ENCODE measurements at regions not wholly inside any gene's neighbourhood (a gene's known extent, or its start where the extent isn't known, plus 50 kb on each side); places are given as distances from the start of the nearest gene placed in this dataset.

DNA sequence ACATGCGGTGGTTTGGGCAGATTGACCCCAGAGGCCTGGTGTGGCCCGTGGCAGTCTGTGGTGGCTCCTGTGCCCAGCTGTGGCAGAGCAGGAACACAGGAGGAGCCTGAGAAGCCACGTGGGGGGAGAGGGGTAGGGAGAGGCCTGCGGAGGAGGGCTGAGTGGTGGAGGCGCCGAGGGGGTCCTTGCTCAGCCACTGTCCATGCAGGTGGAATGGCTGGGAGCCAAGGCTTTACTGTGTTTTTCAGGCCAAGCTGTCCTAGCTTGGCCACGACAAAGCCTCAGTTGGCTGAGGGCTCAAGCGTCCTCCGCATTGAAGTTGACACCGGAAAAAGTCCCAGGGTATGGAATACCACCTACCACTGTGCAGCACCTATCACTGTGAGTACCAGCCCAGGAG, 107.0 kb downstream of the VEGFA start (continued):
- TF ChIP-seq MXD4 (CRISPR knock-in tag; IDR thresholded peaks at IDR 0.05), result no peak
- no peak for TF ChIP-seq SP1 (IDR thresholded peaks at IDR 0.05)
- TF ChIP-seq SP1 (CRISPR knock-in tag; IDR thresholded peaks at IDR 0.05), result no peak
- no peak for TF ChIP-seq ZNF484 (CRISPR knock-in tag; IDR thresholded peaks at IDR 0.05; ENCODE audit: borderline replicate concordance, low read depth)

- in situ Hi-C loops (cut with HindIII; ENCODE audit: extremely low pct_ligation_motif_present, low pct_unique_long_range_greater_than_20kb) (no loop called here), intact Hi-C loops (cut with micrococcal nuclease; ENCODE audit: unreplicated experiment) (no loop called here)
- peaks cover 55% of the 10 kb centered on the region for H3K4me1 ChIP-seq (ENCODE audit: insufficient read depth, low read length)
- BruUV-seq (replicated peaks), result no TSS peak
- peaks cover 8 to 57% of the 10 kb centered on the region in 2 experiments; a peak in 4 of 5 replicates for H3K27me3 ChIP-seq (ENCODE audit: control insufficient read depth in 1 of 2, insufficient read depth in 2 of 2, low read length in 2 of 2)
- H3K36me3 ChIP-seq (replicated peaks in 1 of 2; ENCODE audit: control insufficient read depth in 1 of 2, insufficient read depth in 2 of 2, low read length in 2 of 2), result no peaks in the 10 kb centered on the region
- 55% methylated on average over 4 of the region's 4 CpGs for WGBS (ENCODE audit: low lambda C conversion rate)
- no peak overlapping the region for H3K4me2 ChIP-seq (ENCODE audit: low read depth, low read length)
- H3K9me3 ChIP-seq (ENCODE audit: low read length), result no peaks in the 10 kb centered on the region
- DNase-seq (ENCODE audit: low spot score) (no peak), FAIRE-seq (no peak), ATAC-seq (no peak)
- no peaks in the 10 kb centered on the region for H3K79me2 ChIP-seq (ENCODE audit: insufficient read depth, low read length)
- no peak overlapping the region for H3K27ac ChIP-seq (ENCODE audit: extremely low read length, insufficient read depth, low read length)
- POLR2A ChIA-PET, result no interaction called here
- H2AFZ ChIP-seq (ENCODE audit: low read length), result no peak overlapping the region
- CTCF ChIA-PET (ENCODE audit: low intra/inter-chr PET ratio, low total read pairs), result no interaction called here
- no peak overlapping the region for H3K9ac ChIP-seq (ENCODE audit: insufficient read depth, low read depth, low read length)
- H3K4me3 ChIP-seq (replicated peaks in 1 of 3; ENCODE audit: insufficient read depth in 1 of 3, low read depth in 2 of 3, low read length in 3 of 3), result no peak overlapping the region
- H4K20me1 ChIP-seq (ENCODE audit: insufficient read depth, low read length), result no peaks in the 10 kb centered on the region
- TF ChIP-seq GTF2F1 (IDR thresholded peaks at IDR 0.05; ENCODE audit: low read length) (no peak), ZNF292 (CRISPR knock-in tag; IDR thresholded peaks at IDR 0.05; ENCODE audit: borderline replicate concordance, low read depth) (no peak), RXRB (CRISPR knock-in tag; IDR thresholded peaks at IDR 0.05; ENCODE audit: borderline replicate concordance) (no peak), IKZF5 (CRISPR knock-in tag; IDR thresholded peaks at IDR 0.05) (no peak), CHD2 (IDR thresholded peaks at IDR 0.05; ENCODE audit: low read depth, low read length) (no peak), MIXL1 (CRISPR knock-in tag; IDR thresholded peaks at IDR 0.05) (no peak), CCDC6 (CRISPR knock-in tag; IDR thresholded peaks at IDR 0.05) (no peak), NCOA1 (CRISPR knock-in tag; IDR thresholded peaks at IDR 0.05) (no peak)
- TF ChIP-seq, protein P1, sequence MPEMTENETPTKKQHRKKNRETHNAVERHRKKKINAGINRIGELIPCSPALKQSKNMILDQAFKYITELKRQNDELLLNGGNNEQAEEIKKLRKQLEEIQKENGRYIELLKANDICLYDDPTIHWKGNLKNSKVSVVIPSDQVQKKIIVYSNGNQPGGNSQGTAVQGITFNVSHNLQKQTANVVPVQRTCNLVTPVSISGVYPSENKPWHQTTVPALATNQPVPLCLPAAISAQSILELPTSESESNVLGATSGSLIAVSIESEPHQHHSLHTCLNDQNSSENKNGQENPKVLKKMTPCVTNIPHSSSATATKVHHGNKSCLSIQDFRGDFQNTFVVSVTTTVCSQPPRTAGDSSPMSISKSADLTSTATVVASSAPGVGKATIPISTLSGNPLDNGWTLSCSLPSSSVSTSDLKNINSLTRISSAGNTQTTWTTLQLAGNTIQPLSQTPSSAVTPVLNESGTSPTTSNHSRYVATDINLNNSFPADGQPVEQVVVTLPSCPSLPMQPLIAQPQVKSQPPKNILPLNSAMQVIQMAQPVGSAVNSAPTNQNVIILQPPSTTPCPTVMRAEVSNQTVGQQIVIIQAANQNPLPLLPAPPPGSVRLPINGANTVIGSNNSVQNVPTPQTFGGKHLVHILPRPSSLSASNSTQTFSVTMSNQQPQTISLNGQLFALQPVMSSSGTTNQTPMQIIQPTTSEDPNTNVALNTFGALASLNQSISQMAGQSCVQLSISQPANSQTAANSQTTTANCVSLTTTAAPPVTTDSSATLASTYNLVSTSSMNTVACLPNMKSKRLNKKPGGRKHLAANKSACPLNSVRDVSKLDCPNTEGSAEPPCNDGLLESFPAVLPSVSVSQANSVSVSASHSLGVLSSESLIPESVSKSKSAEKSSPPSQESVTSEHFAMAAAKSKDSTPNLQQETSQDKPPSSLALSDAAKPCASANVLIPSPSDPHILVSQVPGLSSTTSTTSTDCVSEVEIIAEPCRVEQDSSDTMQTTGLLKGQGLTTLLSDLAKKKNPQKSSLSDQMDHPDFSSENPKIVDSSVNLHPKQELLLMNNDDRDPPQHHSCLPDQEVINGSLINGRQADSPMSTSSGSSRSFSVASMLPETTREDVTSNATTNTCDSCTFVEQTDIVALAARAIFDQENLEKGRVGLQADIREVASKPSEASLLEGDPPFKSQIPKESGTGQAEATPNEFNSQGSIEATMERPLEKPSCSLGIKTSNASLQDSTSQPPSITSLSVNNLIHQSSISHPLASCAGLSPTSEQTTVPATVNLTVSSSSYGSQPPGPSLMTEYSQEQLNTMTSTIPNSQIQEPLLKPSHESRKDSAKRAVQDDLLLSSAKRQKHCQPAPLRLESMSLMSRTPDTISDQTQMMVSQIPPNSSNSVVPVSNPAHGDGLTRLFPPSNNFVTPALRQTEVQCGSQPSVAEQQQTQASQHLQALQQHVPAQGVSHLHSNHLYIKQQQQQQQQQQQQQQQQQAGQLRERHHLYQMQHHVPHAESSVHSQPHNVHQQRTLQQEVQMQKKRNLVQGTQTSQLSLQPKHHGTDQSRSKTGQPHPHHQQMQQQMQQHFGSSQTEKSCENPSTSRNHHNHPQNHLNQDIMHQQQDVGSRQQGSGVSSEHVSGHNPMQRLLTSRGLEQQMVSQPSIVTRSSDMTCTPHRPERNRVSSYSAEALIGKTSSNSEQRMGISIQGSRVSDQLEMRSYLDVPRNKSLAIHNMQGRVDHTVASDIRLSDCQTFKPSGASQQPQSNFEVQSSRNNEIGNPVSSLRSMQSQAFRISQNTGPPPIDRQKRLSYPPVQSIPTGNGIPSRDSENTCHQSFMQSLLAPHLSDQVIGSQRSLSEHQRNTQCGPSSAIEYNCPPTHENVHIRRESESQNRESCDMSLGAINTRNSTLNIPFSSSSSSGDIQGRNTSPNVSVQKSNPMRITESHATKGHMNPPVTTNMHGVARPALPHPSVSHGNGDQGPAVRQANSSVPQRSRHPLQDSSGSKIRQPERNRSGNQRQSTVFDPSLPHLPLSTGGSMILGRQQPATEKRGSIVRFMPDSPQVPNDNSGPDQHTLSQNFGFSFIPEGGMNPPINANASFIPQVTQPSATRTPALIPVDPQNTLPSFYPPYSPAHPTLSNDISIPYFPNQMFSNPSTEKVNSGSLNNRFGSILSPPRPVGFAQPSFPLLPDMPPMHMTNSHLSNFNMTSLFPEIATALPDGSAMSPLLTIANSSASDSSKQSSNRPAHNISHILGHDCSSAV (CRISPR knock-in tag; IDR thresholded peaks at IDR 0.05; ENCODE audit: borderline replicate concordance), result no peak
- TF ChIP-seq, protein P2, sequence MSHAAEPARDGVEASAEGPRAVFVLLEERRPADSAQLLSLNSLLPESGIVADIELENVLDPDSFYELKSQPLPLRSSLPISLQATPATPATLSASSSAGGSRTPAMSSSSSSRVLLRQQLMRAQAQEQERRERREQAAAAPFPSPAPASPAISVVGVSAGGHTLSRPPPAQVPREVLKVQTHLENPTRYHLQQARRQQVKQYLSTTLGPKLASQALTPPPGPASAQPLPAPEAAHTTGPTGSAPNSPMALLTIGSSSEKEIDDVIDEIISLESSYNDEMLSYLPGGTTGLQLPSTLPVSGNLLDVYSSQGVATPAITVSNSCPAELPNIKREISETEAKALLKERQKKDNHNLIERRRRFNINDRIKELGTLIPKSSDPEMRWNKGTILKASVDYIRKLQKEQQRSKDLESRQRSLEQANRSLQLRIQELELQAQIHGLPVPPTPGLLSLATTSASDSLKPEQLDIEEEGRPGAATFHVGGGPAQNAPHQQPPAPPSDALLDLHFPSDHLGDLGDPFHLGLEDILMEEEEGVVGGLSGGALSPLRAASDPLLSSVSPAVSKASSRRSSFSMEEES (CRISPR knock-in tag; IDR thresholded peaks at IDR 0.05), result no peak
- TF ChIP-seq, protein P3, sequence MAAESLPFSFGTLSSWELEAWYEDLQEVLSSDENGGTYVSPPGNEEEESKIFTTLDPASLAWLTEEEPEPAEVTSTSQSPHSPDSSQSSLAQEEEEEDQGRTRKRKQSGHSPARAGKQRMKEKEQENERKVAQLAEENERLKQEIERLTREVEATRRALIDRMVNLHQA (CRISPR knock-in tag; IDR thresholded peaks at IDR 0.05), result no peak
Observed at GRCh38 chr6:43876602-43877001, 106.6 kb downstream of the VEGFA start.
